CD14-positive monocyte (primary cell): ENCODE measurements at regions not wholly inside any gene's neighbourhood (a gene's known extent, or its start where the extent isn't known, plus 50 kb on each side); places are given as distances from the start of the nearest gene placed in this dataset.

Source experiments
- DNase-seq, 3 donors: peaks; one replicate each; pipeline ENCODE4 v3.0.0-alpha.2; 2011 to 2022
- H2AFZ ChIP-seq: 2 replicates; pipeline ENCODE4 v1.6.0; 2012; ENCODE audit warnings: mild to moderate bottlenecking, low read depth, low read length, inconsistent platforms; ENCODE audit not compliant: insufficient read depth, poor library complexity, severe bottlenecking
- H3K27ac ChIP-seq, 2 donors: 1 replicate in 1 of 2; 2 replicates in 1 of 2; pipeline ENCODE4 v1.5.1; 2012 to 2013; ENCODE audit warnings: low read length in 2 of 2, control low read depth in 1 of 2, inconsistent platforms in 1 of 2, low read depth in 1 of 2, mild to moderate bottlenecking in 1 of 2
- H3K27me3 ChIP-seq, 2 donors: one replicate each; pipeline versions ENCODE4 v1.6.0 to v1.6.1; 2011 to 2013; ENCODE audit warnings: low read length in 2 of 2; ENCODE audit not compliant: control insufficient read depth in 2 of 2, insufficient read depth in 2 of 2
- H3K36me3 ChIP-seq, 2 donors: replicated peaks in 1 of 2; 1 replicate in 1 of 2; 2 replicates in 1 of 2; pipeline versions ENCODE4 v1.5.1 to v1.6.1; 2012 to 2013; ENCODE audit warnings: low read length in 2 of 2, control low read depth in 1 of 2, inconsistent platforms in 1 of 2, mild to moderate bottlenecking in 1 of 2; ENCODE audit not compliant: insufficient read depth in 2 of 2, control insufficient read depth in 1 of 2
- H3K4me1 ChIP-seq, 2 donors: 1 replicate in 1 of 2; 2 replicates in 1 of 2; pipeline versions ENCODE4 v1.5.1 to v1.6.1; 2012 to 2013; ENCODE audit warnings: low read length in 2 of 2, control low read depth in 1 of 2, inconsistent platforms in 1 of 2, mild to moderate bottlenecking in 1 of 2, moderate library complexity in 1 of 2; ENCODE audit not compliant: insufficient read depth in 2 of 2, control insufficient read depth in 1 of 2
- H3K4me2 ChIP-seq: replicated peaks from 2 replicates; pipeline ENCODE3; 2012; ENCODE audit warnings: low read length, moderate library complexity, mild to moderate bottlenecking; ENCODE audit not compliant: poor library complexity, severe bottlenecking; ENCODE audit errors: extremely low read depth
- H3K4me3 ChIP-seq, 3 experiments: fragments of 200-600 bp in 1 of 3; sonication (generic) in 1 of 3; replicated peaks in 1 of 3; 1 replicate in 2 of 3; 2 replicates in 1 of 3; pipeline ENCODE4 v1.5.1; 2011 to 2013; ENCODE audit warnings: low read length in 3 of 3, mild to moderate bottlenecking in 3 of 3, control low read depth in 2 of 3, low read depth in 2 of 3, inconsistent platforms in 1 of 3, moderate library complexity in 1 of 3
- H3K79me2 ChIP-seq: 2 replicates; pipeline ENCODE4 v1.6.0; 2012; ENCODE audit warnings: mild to moderate bottlenecking, control low read depth, inconsistent platforms, low read length, moderate library complexity; ENCODE audit not compliant: insufficient read depth
- H3K9ac ChIP-seq: 2 replicates; pipeline ENCODE4 v1.6.0; 2017; ENCODE audit warnings: low read length, mild to moderate bottlenecking; ENCODE audit not compliant: insufficient read depth, poor library complexity, severe bottlenecking
- H3K9me3 ChIP-seq, 2 donors: replicated peaks in 1 of 2; 1 replicate in 1 of 2; 2 replicates in 1 of 2; pipeline versions ENCODE4 v1.5.1 to v1.6.1; 2012 to 2013; ENCODE audit warnings: low read length in 2 of 2, control low read depth in 1 of 2; ENCODE audit not compliant: control insufficient read depth in 1 of 2, insufficient read depth in 1 of 2
- H4K20me1 ChIP-seq: 2 replicates; pipeline ENCODE4 v1.6.0; 2012; ENCODE audit warnings: mild to moderate bottlenecking, low read length, control low read depth, moderate library complexity; ENCODE audit not compliant: insufficient read depth
- H3K27ac Mint-ChIP-seq, 7 donors: one replicate each; pipeline ENCODE4 v1.8.0; 2020; ENCODE audit warnings: mild to moderate bottlenecking in 7 of 7, mixed read lengths in 7 of 7, moderate library complexity in 6 of 7, inconsistent platforms in 2 of 7
- H3K27me3 Mint-ChIP-seq, 3 donors: one replicate each; pipeline ENCODE4 v1.8.0; 2021 to 2022; ENCODE audit warnings: low read depth in 3 of 3, mild to moderate bottlenecking in 3 of 3, mixed read lengths in 3 of 3, moderate library complexity in 3 of 3, inconsistent platforms in 1 of 3
- H3K36me3 Mint-ChIP-seq, 2 donors: one replicate each; pipeline ENCODE4 v1.8.0; 2020; ENCODE audit warnings: mixed read lengths in 2 of 2, inconsistent platforms in 1 of 2, mild to moderate bottlenecking in 1 of 2
- H3K4me1 Mint-ChIP-seq: one replicate; pipeline ENCODE4 v1.8.0; 2020; ENCODE audit warnings: mild to moderate bottlenecking, mixed read lengths
- H3K4me3 Mint-ChIP-seq, 2 donors: one replicate each; pipeline ENCODE4 v1.8.0; 2020; ENCODE audit warnings: mild to moderate bottlenecking in 2 of 2, mixed read lengths in 2 of 2, moderate library complexity in 1 of 2
- H3K9me3 Mint-ChIP-seq, 7 donors: one replicate each; pipeline ENCODE4 v1.8.0; 2020 to 2022; ENCODE audit warnings: mixed read lengths in 7 of 7, mild to moderate bottlenecking in 6 of 7, moderate library complexity in 6 of 7, inconsistent platforms in 2 of 7
- CTCF ChIP-seq: fragments of 200-600 bp; IDR thresholded peaks from one replicate; pipeline ENCODE4 v1.8.0; 2022; ENCODE audit warnings: antibody characterized with exemption, mild to moderate bottlenecking
- WGBS: methylation state at CpG from one replicate; pipeline ENCODE4 v1.1.5; 2013; ENCODE audit warnings: missing lambda C conversion rate; ENCODE audit not compliant: insufficient coverage; 5-methylcytosine and 5-hydroxymethylcytosine counted together
- intact Hi-C, 2 donors: fragments of 100-400 bp; cut with micrococcal nuclease; formaldehyde crosslinking; loops; one replicate each; pipeline versions ENCODE4 v1.15.0 to v1.15.1; 2023

GRCh38 chr11:95542868-95543551 is 246.6 kb downstream of the FAM76B start:
- H3K36me3 ChIP-seq, result no peaks in the 10 kb centered on the region
- no peaks in the 10 kb centered on the region for H3K9me3 ChIP-seq
- no peaks in the 10 kb centered on the region for H3K4me1 ChIP-seq
- H3K9me3 Mint-ChIP-seq, result peaks cover 0 to 4% (median 2%) of the 10 kb centered on the region in 7 donors
- H3K27ac Mint-ChIP-seq, result no peak overlapping the region
- no peak overlapping the region for H3K9ac ChIP-seq
- H3K36me3 Mint-ChIP-seq, result no peaks in the 10 kb centered on the region
- H3K4me2 ChIP-seq, result no peak overlapping the region
- no peaks in the 10 kb centered on the region for H3K79me2 ChIP-seq
- no peak for DNase-seq
- H3K4me1 Mint-ChIP-seq, result no peaks in the 10 kb centered on the region
- H4K20me1 ChIP-seq, result no peaks in the 10 kb centered on the region
- no peaks in the 10 kb centered on the region for H3K27me3 ChIP-seq
- H3K4me3 Mint-ChIP-seq, result no peak overlapping the region
- no peak overlapping the region for H3K4me3 ChIP-seq
- H2AFZ ChIP-seq, result no peak overlapping the region
- no peak overlapping the region for H3K27ac ChIP-seq
- H3K27me3 Mint-ChIP-seq, result peaks cover 0 to 2% (median 0%) of the 10 kb centered on the region in 3 donors
- intact Hi-C loops, result no loop called here
- no peak for TF ChIP-seq CTCF
- WGBS, result no CpG with 5 or more reads among the region's 2 CpGs

GRCh38 chr11:95541715-95542114 is 247.9 kb downstream of the FAM76B start:
- Histone ChIP-seq H3K79me2 (no peaks in the 10 kb centered on the region), H4K20me1 (no peaks in the 10 kb centered on the region), H3K27me3 (no peaks in the 10 kb centered on the region), H2AFZ (no peak overlapping the region), H3K4me3 (no peak overlapping the region), H3K27ac (no peak overlapping the region), H3K9ac (no peak overlapping the region), H3K36me3 (no peaks in the 10 kb centered on the region), H3K4me2 (no peak overlapping the region), H3K4me1 (no peaks in the 10 kb centered on the region), H3K9me3 (no peaks in the 10 kb centered on the region)
- intact Hi-C loops, result no loop called here
- Mint-ChIP-seq H3K27me3 (peaks cover 0 to 2% (median 0%) of the 10 kb centered on the region in 3 donors), H3K36me3 (no peaks in the 10 kb centered on the region), H3K9me3 (peaks cover 0 to 3% (median 2%) of the 10 kb centered on the region in 7 donors), H3K27ac (no peak overlapping the region), H3K4me3 (no peak overlapping the region), H3K4me1 (no peaks in the 10 kb centered on the region)
- DNase-seq, result no peak
- no peak for TF ChIP-seq CTCF
- WGBS, result 100% methylated on average over 1 of the region's 4 CpGs
